Daoy (cell line): ENCODE measurements at regions not wholly inside any gene's neighbourhood (a gene's known extent, or its start where the extent isn't known, plus 50 kb on each side); places are given as distances from the start of the nearest gene placed in this dataset.

Experiments used
- DNase-seq: peaks from one replicate; pipeline ENCODE4 v3.0.0-alpha.2; 2015; ENCODE audit warnings: low read depth

DNA sequence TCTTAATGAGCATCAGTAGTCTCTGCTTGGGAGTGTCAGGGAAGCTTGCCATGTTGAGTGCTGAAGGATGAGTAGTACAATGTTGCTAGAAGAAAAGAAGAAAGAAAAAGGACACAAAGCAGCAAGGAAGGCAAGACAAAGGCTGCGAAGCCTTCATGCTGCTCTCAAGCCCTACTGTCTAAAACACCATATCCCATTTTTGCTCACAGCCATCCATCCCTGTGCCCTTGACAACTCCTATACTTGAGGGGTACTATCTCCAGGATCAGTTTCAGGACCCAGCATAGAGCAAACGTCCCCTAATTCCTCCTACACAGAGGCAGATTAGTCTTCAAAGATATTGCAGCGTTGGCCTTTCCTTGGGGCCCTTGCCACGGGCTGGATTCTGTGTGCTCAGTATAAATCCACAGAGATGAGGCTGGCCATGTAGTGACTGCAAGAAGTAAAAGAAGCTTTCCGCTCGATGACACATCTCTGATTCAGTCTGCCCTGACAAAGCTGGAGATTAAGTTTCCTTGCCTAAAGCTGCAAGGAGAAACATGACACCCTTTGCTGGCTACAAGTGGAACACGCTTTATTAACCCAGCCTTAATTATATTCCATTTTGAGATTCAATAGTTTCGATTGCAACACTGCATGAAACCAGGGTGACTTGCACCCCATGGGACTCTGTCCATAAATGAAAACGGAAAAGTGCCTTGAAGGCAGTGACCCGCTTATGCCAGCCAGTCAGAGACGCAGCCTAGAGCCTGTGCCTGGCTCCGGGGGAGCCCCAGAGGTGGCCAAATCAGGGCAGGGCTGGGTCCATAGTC, 304.6 kb downstream of the ACTL7B start:
- DNase-seq: peak; percentile 94

DNA sequence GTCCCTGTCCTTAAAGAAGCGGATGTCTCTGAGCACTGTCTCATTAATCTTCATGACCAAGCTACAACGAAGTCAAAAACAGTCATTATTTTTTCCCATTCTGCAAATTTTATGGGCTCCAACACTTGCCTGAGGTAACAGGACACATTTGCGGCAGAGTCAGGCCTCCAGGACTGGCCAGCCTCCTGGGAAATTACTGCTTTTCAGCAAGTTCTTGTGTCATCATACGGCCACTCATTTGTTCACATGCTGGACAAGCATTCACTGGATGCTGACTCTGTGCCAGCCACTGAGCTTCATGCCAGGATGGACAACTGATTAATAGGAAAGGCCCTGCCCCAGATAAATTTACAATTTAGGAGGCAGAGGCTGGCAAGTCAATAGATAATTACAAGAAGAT, 305.7 kb downstream of the ACTL7B start:
- no peak for DNase-seq

- peak; percentile 37 for DNase-seq
These were observed 306.6 kb downstream of the ACTL7B start for GRCh38 chr9:108549184-108549583.

DNA sequence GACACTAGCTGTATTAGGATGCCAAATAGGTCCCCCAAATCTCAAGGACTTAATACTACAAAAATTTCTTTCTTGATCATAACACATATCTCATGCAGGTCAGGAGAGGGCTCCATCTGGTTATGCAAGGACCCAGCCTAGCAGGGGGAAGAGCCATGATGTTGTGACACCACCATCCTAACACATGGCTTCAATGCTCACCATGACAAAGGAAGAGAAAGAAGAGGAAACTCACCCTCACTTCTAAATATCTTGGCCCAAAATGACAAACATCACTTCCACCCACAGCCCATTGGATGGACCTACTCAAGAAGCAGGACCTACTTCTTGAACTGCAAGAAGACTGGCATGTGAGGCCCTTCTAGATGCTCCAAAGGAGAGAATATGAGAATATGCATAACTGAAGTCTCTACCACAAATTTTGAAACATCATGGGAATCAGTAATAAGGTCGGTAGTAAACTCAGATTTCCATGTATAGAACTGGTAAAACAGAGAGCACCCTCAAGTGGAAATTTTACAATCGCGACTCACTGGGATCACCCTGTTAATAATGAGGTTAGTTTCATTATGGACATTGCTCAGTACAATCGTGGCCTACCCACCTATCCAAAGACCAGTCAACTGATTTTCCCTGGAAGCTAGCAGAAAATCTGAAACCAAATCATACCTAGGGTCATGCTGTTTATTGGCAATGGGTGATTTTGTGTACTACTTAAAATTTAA, 308.2 kb downstream of the ACTL7B start:
- no peak for DNase-seq

DNA sequence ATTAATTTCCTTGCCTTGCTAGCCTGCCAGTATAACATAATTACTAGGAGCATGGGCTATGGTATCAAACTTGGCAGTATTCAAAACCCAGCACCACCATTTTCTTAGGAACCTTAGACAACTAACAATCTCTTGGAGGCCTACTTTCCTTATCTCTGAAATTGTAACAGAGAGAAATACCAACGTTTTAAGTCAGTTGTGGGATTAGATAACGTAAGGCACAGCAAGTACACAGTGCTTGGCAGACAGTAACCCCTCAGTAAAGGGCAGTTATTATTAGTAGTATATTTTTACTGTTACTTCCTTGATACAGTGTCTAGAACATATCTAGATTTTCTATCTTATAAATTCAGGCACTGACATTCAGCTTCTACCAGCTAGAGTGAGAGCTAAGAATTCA, 309.6 kb downstream of the ACTL7B start:
- DNase-seq: no peak

- no peak for DNase-seq
These were observed 310.4 kb downstream of the ACTL7B start for GRCh38 chr9:108545436-108545835.

DNA sequence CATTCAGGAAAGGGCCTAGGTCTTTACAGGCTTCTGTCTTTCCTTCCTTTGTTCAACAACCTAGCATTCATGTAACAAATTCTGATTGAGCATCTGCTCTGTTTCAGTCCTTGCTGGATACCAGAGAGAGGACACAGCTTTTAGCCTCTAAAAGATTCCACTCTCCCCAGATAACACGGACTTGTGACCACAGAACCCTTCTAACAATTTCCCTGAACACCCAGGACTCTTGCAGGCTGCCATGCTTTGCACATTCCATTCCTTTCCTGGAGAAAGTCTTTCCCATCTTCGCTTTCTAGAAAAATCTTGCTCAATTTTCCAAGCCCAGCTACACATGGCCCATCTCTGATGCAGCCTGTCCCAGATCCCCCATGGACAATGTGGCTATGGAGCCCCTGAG, 310.9 kb downstream of the ACTL7B start:
- no peak for DNase-seq

DNA sequence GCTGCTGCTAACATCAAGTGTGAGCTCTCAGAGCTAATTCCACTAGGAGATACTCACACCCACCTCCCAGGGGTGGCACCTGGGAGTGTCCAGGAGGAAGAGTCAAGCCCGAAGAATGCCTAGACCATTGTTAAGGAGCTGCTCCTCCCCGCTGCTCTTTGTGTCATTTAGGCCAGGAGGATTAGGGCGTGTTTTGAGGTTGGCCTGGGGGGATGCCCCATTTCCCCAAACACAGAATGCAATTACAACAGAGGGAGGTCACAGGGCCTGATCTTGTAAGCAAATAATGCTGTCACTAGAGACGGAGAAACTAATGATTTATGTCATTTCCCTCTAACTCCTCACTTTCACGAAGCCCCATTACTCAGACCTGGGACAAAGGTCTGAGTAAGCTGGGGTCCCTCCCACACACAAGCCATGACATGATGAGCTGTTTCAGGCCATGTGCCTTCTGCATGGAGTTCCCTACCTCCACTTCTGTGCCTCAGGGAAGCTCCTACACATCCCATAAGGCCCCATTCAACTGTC, 312.5 kb downstream of the ACTL7B start:
- peak; percentile 91 for DNase-seq

DNA sequence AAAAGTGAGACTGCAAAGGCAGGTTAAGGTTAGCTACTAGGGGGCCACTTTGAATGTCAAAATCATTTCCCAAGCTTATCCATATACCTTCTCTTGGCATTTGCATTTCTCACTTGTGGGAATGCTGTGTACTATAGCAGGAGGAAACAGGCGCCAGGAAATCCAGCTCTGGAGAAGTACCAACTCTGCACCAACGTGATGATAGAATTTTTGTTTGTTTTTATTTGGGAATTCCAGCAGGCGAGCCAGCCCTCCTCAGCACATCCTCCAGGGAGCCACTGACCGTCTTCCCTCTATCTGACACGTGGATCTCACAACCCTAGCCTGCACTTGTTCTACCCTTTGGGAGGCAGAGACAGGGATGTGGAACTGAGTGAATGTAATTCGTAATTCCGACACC, 318.0 kb downstream of the ACTL7B start:
- peak; percentile 33 for DNase-seq

- DNase-seq: no peak
These were observed 318.8 kb downstream of the ACTL7B start for GRCh38 chr9:108536836-108537601.

DNA sequence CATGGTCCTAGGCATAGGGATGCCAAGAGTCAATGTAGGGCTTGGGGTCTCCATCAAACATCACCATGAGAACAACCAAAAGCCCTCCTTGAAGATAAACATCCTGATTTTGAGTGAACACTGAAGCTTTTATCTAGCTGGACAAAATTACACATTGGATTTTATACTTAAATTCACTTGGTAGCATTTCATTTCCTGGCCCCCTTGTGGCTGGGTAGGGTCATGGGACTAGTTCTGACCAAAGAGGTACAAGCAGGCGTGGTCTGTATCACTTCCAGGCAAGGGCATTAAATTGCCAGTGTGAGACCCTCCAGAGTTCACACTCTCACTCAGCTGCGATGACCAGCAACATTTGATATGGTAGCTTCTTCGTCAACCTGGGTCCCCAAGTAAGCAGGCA, 320.3 kb downstream of the ACTL7B start:
- peak; percentile 32 for DNase-seq

GRCh38 chr9:108534741-108535140, 321.0 kb downstream of the ACTL7B start:
- peak; percentile 89 for DNase-seq

DNA sequence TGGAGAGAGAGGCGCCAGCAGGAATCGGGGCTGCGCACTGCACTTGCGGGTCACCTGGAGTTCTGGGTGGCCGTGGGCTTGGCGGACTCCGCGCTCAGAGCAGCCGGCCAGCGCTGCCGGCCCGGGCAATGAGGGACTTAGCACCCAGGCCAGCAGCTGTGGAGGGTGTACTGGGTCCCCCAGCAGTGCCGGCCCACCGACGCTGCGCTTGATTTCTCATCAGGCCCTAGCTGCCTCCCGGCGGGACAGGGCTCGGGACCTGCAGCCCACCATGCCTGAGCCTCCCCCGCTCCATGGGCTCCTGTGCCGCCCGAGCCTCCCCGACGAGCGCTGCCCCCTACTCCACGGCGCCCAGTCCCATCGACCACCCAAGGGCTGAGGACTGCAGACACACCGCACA, 325.6 kb downstream of the ACTL7B start:
- DNase-seq: no peak

GRCh38 chr9:108528231-108528630, 327.6 kb downstream of the ACTL7B start:
- no peak for DNase-seq

DNA sequence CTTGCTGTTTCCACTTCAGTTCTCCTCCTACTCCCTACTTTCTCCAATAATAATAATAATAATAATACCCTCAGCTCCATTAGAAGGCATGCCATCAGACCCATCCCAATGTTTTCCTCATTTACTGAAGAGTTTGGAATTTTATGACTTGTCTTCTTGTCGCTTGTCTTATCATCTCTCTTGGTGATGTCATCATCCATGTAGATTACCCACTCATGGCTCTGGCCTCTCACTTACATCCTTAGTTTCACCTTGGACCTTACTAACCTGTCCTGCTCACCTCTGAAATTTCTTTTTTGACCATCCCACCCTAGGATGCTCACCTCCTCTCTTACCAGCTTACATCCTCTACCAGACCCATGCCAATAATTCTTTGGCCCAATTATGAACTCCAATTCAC, 329.3 kb downstream of the ACTL7B start:
- DNase-seq: no peak

GRCh38 chr9:108525186-108525585, 330.6 kb downstream of the ACTL7B start:
- no peak for DNase-seq

DNA sequence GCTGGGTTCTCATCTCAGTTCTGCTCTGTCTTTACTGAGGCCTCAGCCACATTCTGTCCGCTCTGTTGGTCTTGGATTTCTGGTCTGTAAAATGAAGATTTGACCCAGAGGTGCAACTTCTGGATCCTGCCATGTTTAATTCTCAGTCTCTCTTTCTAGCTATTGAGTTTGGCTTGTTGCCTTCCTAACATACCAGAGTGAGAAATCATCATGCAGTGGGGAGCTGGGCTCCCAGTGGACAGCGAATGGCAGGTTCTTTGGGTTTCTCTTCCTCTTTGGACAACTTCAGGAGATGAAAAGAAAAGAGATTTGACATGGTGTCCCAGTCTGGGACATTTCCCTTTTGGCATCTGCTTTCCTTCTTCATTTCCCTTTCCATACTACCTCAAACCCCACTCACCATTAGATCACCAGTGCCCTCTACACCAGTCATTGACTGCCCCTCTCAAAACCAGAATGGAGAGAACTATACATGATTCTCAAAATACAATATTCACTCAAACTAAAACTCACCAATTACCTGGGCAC, 334.7 kb downstream of the ACTL7B start:
- DNase-seq: peak; percentile 65

- no peak for DNase-seq
These were observed 336.3 kb downstream of the ACTL7B start for GRCh38 chr9:108519437-108519836.

DNA sequence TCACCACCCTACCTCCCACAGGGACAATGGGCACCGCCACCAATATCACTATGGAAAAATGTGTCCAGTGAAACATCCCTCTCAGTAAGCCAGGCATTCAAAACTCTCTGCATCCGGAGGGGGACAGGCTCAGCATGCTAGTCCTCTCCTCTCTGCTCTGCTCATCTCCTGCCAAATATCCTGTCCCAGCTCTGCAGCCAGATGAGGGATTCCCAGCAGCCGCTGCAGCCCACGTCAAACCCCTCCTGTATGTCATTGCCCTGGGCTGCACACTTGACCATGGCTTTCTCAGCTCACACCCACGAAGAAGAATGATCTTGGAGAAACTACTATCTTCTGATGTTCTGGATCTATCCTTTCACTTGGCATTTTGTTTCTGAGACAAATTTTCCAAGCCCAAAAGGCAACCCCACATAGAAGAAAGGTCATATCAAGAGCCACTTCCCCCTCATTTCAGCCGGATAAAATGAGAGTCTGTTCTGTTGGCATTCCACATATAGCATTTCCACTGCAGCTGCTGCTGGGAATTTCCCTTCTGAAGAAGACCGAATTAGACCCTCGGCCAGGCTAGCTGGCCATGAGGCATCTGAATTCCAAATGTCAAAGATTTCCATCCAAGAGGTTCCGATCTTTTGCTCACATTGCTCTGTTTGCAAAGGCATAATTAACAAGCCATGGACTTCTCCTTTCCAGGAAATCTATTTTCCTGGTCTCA, 338.0 kb downstream of the ACTL7B start:
- DNase-seq: no peak

DNA sequence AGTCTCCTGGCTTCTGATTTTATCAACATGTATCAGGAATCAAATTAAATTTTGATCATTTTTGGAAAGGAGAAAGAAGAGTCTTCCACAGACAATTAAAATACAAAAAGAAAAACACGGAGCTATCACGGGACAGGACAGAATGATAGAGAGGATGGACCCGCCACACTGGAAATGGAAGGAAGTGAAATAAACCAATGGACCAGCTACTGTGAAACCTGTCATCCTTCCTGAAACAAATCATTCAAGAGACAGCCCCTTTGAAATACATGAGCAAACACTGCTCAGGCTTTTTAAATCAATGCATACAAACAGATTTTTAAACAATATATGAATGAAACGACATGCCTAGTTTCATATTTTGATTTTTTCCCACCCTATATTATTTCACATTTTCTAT, 339.4 kb downstream of the ACTL7B start:
- DNase-seq: no peak

DNA sequence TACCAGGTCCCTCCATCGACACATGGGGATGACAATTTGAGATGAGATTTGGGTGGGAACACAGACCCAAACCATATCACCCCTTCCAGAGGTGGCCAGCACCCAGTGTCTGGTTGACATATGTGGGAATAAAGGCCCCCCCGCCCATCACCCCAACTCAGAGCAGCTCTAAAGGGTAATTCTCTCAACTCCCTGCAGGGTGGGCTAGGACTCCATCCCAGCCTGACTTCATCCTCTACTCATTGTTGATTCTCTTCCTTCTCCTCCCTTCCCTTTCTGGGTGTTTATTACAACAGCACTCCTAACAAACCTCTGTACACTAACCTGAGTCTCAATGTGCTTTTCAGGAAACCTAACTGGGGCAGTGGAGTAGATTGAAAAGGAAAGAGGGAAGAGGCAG, 339.9 kb downstream of the ACTL7B start:
- DNase-seq: peak; percentile 12
